ENCODE measurements at regions not wholly inside any gene's neighbourhood (a gene's known extent, or its start where the extent isn't known, plus 50 kb on each side); places are given as distances from the start of the nearest gene placed in this dataset.
A peak's percentile ranks its signal among the peaks of the same experiment; 100 is the strongest.

DNA sequence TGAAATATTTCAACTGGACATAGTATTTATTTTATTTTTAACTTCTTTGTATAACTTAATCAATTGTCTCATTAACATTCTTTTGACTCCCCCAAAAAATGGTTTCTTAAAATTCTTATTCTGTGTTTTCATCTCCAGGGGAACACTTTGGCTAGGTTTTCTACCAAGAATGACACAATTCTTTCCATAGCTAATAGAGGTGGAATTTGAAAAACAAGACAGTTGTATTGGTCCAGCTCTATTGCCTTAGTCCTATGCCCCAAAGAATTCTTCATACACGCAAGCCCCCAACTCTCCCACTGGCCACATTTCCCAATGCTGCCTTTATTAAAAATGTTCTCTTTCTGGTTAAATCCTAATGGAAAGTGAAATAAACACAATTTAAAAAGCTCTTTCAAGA, 104.7 kb upstream of the PKDCC start:
- DNase-seq, result no peak

DNA sequence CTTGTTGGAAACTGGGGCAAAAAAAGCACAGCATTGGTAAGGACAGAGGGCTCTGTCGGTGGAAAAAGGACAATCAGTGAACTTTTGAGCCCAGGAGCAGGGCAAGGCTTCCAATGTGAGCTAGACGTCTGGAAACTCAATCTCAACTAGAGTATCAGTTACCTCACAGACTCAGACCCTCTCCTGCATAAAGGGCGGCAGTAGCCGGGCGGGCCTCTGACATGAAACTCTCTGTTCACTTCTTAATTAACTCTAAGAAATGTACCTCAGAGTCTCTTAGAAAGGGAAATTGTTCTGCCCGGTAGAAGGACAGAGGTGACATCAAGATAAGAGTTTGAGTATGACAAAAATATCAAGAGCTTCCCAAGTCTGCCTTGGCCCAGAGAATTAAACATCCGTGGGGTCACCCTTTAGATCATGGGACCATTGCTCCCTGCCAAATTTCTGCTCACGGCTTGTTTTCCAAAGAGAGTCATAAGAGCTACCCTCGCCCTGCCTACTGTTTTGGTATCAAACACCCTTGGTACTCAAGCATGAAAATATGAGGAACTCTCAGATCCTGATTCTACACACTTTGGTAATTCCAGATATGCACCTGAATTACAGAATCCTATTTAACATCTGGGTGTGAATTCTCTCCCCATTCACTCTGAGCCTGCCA, 103.5 kb upstream of the PKDCC start:
- DNase-seq, result no peak

DNA sequence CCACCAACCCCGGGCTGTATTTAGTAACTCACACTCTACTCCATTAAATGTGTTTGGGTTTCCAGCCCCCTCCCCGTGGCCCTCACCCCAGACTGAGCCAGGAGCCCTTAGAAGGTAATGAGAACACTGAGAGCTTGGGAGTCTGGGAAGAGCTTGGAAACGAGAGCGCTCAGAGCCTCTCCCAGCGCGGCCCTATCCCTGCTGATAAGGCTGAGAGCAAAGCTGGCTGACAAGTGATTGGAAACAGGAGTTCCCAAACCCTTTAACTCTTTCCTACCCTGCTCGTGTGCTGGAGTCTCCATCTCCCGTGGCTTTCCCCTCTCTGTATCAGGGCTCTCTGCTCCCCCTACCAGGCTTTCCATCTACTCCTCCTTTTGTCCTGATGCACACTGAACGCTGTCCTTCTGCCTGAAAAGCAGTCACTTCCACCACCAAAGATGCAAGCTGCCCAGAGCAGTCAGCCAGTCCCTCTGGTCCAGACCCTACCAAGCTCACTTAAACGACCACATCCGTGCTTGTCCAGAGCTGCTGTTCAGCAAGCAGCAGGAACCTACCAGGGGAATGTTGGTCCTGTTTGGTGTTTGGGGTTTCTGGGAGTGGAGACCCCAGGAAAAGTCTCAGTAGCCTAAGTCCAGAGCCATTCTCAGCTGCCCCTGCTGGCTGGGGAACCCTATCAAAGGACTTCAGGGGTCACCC, 100.0 kb upstream of the PKDCC start:
- DNase-seq, result no peak

DNA sequence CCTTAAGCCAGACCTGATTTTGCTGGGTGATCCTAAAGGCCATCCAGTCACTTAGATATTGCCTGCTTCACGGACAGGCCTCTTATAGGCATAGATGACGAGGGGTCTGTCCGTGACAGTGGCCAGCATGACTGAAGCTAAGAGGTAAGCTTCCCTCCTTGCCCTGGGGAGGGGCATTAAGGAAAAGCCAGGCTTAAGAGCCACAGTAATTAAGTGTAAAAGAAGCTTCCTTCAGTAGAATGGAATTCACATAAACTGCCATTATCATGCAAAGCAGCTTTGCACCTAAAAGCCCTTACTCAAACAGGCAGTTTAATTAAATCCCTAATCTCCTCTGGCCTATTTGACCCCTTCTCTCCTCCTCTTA, 99.4 kb upstream of the PKDCC start:
- DNase-seq, result no peak

DNA sequence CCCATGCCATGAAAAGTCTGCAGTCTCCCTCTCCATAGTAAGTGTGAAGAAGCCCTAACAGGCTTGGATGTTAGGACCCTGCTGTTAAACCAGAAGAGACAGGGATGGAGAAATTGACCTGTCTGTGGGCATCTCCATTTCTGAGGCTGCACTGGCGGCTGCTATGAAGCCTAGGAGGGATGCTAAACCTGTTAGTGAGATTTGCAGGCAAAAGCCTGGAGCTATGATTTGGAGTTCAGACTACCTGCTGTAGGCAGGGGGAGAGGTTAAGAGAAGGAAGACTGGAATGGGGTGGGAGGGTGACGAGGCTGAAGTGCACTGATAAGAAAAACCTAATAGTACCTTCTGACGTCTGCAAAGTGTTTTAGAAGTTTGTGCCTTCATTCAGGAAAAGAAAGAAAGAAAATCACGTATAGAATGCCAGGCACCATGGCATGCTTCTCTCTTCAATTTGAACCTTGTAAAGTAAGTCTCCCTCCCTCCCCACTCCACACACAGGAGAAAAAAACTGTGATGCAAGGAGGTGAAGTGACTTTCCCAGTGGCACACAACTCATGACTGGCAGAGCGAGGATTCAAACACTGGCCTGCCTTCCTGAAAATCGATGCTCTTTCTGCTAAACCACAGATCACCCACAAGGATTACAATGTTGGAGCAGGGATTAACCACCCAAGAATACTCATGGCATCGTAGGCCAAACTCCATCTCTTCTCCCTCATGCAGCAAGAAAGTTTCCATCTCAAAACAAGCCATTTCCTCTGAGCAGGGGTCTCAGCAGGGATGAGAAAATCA, 98.5 kb upstream of the PKDCC start:
- DNase-seq, result no peak

DNA sequence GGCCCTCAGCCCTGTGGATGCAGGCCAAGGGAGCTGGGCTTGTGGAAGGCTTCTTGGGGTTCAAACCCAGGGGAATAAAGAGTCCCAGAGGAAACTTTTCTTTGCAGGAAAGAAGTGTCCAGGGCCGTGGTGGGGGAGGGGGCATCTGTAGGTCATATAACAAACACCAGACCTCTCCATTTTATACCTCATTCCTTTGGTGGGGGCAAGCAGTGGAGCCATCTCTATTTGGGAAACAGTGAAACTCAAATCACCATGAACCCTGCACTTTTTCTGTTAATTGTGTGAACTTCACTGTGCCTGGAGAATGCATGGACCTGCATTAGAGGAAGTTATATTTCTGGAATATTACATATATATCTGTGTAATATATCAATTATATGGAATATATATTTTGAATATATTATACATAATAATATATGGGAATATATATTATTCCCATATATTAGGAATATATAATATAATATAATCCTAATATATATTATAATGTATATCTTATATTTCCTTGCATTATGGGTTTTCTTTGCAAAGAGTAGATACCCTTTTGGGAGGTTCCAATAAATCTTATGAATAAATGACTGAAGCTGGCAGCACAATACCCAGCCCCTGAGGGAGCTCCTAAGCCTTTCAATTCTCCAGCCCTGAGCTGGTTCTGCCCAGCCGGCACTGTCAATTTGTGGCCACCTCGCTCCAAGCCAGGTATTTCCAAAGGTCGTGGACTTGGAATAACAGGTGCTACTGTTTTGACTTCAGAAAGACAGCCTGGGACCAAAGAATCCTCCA, 97.7 kb upstream of the PKDCC start:
- no peak for DNase-seq

DNA sequence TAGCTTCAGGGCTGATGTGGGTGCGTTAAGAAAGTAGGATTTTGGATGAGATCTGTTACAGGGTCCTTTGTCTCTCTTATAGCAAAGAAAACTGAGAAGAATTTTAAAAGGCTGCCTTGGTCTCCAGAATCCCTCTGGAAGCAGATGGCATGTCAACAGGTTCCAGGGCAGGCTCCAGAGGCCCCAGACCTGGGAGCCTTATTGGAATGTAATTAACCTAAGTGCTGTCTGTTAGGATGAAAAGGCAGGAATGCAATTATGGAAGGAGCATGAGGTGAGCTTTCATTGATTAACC, 97.2 kb upstream of the PKDCC start:
- no peak for DNase-seq

DNA sequence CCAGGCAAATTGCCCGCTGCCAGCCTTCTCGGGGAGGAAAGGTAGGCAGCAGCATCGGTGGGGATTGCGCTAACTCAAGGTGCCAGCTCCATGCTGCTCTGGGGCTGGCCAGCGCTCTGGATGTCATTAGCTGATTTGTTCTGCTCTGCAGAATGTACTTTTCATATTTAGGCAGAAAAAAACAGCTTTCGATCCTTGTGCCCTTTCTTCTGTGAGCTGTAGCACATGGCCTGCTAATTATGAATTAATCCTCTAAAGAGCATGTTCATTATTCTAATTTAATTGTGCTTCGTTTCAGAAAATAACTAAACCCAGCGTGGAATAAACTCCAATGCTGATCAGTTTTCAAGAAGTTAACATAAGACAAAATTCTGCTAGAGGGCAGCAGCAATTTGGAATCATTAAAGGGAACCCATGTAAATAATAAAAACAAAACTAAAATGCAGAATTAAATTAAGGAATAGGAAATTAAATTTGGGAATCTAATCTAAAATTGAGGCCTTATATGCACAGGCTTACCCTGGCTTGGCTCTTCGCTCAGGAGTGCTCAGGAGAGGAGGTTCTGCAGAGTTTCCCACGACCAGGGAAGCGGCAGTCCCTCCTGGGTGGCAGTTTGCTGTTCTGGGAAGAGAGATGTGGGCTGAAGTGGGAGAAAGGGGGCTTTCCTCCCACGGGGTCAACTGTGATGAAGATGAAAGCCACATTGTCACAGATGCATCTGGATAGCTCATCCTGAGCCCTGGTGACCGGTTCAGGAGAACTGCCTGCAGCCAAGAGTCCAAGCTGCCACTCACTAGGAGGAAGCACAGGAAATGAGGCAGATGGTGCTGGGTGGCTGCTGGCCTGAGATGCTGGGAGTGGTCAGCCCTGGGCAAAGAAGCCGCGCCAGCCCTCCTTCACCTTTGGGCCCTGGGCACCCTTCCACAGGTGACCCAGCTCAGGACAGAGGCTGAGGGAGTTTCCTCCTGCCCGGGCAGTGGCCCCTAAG, 93.2 kb upstream of the PKDCC start:
- DNase-seq, result no peak

DNA sequence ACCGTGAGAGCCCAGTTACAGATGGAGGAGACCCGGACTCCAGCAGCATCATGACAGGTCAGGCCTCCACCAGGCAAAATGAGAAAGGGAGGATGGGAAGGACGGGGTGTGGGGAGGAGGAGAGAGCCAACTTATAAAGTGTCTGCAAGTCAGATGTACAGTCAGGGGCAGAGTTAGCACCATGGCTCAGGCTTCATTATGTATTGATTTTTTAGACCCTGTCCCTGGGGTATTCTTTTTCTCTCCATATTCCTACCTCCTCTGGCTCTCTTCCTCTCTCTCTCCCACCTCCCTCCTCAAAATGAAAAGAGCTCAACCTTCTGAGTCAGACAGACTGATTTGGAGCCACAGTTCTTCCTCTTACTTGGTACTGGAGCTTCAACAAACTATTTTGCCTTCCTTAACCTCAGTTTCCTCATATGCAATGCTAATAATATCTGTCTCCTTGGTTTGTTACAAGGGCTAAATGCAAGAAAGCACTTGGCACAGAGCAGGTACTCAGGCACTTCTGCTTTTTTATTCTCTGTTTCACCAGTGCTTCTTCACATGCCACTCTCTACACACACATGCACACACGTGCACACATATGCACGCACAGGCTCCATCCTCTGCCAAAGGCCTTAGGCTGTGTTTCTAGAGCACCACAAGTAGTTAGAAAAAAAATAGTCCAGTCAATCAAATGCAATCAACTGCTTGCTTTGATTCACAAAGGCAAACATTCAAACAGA, 92.3 kb upstream of the PKDCC start:
- no peak for DNase-seq

DNA sequence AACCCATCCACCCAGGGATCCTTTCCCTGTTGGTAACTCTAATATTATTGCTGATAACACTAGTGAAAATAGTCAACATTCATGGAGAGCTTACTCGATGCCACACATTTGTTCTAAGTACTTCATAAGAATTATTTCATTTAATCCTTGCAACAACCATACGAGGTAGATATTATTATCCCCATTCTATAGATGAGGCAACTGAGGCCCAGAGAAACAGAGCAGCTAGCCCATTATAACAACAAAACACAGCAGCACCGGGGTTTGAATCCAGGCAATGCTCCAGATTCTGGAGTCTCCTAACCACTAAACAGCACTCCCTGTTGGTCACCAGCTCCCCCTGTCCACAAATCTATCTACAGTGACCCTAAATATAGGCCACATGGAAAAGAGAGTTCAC, 90.4 kb upstream of the PKDCC start:
- no peak for DNase-seq

DNA sequence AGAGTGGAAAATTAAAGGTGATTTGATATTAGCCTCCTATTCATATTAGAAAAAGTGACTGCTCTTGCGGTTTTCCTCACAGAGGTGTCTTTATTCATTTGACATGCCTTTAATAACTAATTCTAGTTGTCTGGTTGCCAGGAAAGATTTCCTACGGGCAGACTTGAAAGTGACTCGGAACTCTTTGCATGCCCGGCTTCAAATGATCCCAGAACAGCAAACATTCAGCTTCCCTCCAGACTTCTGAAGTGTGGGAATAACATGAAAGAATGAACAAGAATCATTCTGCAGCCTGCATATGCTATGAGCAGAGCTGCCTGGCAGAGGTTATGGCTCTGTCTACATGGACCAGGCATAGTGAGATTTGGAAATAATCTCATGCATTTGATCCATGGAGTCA, 89.6 kb upstream of the PKDCC start:
- no peak for DNase-seq

DNA sequence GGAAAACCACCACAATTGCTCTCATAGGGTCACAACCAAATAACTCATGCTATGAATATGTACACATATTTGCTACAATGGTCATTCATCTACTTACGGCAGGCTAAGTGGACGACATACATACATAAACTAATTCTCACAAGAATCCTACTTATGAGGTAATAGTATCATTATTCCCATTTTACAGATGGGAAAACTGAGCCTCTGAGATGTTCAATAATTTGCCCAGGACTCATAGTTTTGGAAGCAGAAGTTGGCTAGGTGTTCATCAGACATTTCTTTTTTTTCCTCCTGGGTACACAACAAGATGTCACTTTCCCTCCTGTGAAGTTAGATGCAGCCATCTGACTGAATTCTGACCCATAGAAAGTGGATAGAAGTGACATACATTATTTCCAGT, 89.0 kb upstream of the PKDCC start:
- DNase-seq, result no peak

DNA sequence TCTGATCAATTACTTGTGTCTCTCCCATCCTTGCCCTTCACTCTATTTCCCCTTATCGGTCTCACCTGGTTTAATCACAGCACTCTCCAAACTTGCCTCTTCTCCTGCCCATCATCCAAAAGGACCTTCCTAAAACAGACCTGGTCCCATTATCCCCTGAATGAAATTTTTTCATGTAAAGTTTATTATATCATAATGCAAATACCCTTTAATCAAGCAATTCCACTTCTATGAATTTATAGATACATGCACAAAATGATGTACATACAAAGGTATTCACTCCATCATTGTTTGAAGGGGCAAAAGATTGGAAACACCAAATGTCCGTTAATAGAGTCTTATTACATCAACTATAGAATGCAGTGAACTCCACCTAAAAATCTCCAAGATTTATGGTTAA, 88.1 kb upstream of the PKDCC start:
- DNase-seq, result no peak

DNA sequence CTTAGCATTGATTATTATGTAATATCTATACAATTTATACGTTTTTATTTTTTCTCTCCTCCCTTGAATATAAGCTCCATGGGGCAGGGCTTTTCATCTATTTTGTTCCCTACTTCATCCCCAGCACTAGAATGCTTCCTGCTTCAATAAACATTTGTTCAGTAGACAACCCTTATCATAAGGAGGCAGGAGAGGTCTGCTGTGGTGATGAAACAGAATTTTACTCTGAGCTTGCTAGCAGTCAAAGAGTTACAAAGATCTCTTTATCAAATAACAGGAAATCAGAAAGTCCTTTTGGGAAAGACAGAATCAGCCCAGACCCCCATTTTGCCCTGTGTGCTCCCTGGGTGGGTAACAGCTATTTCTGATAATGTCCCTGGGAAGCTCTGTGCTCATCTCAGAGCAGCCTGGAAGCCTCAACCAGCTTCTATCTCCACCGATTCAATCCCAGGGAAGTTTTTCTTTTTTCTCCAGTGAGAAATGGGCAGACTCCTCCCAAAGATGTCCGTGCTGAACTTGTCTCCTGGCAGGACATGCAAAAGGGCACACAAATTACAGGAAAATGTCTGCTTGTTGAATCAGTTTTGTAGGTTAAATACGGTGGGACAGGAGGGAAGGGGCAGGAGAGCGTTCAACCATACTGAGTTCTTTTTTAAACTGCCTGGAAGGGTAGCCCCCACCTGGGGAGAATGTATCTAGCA, 84.7 kb upstream of the PKDCC start:
- no peak for DNase-seq

DNA sequence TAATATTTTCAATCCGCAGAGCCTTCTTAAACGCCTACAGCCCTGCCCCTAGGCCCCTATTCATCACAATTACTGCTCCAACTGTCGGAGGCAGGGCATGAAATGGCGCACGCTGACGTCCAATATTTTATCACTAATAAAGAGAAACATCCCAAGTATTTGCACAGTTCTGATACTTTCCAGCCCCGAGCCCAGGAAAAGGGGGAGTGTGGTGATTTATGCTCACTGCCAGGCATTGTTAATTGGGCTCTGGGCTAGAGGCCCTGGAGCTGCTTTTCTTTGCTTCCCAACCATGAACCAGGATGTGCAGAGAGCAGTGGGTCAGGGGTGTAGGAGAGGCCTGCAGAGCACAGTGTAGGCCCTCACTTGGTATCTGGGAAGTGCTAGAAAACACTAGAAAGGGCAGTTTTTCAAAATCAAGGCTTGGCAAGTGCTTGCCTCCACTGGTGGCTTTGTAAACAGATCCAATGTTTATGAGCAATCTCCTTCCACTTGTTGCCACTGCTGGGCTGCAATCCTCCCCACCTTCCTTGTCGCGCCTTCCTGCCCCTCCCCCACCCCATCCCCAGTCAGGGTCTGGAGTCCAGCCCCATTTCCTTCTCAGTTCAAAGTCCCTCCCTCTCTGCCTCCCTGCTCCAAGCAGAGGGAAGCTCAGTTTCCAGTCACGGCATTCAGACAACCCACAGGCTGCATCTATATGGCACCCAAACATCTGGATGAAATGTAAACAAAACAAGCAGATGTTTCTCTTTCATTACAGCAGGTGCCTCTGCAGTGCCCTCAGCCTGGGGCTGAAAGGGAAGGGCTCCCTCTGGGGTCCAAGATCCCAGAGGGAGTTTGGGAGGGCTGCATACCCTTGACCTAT, 83.9 kb upstream of the PKDCC start:
- peak; percentile 75 for DNase-seq

DNA sequence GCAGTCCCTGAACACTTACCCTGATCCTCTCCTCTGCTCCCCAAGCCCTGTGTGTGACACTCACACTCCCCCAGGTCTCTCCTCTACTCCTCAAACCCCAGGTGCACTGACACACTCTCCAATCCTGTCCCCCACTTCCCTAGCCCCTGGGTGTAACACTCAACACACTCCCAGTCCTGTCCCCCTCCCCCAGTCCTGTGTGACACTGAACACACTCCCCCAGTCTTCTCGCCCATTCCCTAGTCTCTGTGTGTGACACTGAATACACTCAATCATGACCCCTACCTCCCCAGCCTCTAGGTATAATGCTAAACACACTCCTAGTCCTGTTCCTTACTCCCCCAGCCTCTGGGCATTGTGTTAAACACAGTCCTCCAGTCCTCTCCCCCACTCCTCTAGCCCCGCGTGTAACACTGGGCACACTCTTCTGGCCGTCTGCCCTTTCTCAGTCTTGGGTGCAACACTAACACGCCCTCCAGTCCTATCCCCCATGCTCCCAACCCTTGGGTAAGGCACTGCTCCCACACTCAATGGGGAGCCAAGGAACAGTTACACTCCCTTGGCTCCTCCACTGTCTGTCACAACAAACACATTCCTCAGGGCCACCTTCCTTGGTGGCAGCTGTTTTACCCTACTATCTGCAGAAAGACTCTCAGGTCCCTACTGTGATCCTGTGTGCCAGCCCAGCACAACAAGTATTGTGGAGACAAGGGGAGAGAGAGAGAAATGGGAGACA, 82.5 kb upstream of the PKDCC start:
- DNase-seq, result no peak

DNA sequence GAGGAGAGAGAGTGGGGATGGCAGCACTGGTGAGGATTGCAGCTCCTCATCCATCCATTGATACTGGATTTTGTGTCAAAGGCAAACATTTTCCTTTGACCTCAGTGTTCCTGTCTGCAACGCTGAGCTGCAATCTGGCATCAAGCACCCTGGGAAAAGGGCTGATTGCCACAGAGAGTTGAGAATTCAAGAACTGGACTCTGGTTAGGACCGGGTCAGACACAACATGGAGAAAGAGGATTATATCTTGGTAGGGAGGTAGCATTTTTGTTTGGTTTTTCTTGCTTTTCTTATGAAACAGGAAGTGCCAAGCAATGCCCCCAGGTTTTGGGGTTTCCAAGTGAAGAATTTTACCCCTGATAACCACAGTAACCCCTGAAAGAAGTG, 81.9 kb upstream of the PKDCC start:
- no peak for DNase-seq

DNA sequence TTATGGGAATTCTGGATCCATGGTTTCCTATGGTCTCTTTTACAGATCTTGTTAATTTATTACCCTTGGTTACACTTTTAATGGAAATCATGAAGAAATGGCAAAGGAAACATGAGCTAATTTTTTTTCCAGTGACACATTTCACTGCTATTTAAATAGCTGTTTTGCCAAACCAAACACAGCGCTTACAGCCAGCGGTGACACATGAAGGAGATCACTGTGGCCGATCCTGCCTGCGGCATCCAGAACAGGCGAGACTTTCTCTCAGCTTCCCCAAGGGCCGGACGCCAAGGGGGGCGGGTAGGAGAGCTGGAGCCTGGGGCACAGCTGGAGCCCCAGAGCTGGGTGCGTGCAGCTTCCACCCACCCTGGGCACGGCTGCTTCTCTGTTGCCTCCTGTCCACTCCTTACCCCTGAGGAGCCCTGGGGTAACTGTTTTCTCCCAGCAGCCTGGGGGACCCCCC, 81.4 kb upstream of the PKDCC start:
- peak; percentile 93 for DNase-seq

DNA sequence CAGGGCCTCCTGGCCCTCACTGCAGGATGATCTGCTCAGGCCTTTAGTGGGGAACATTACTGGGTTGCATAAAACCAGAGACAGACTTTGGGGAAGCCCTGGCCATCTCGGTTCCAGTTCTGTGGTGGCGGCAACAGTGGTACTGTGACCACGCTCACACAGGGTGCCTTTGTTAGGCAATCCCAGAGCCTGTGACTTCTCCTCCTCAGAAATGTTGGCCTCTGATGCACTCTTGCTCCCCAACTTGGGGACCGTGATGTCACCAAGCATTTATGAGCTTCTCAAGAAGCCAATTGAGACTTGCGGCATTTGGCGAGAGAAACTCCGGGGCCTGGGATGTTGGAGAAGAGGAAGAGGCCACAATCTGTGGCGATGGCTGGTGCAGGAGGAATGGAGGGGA, 80.9 kb upstream of the PKDCC start:
- DNase-seq, result peak; percentile 43

Measured in left hindlimb (tissue), 1 donor.